OCI-LY7 (cell line): ENCODE measurements at regions not wholly inside any gene's neighbourhood (a gene's known extent, or its start where the extent isn't known, plus 50 kb on each side); places are given as distances from the start of the nearest gene placed in this dataset.

Experiments
- EZH2phosphoT487 ChIP-seq: fragments of 200-600 bp; sonication (generic); IDR thresholded peaks from 2 replicates; pipeline ENCODE4 v1.6.1; 2018; ENCODE audit warnings: low read depth, borderline replicate concordance, mild to moderate bottlenecking, mixed run types, antibody characterized with exemption, low read length, moderate library complexity, mixed read lengths
- TF ChIP-seq, protein P1 (sequence below): fragments of 200-600 bp; sonication (generic); conservative IDR thresholded peaks from 2 replicates; pipeline ENCODE4 v1.5.1; 2014; ENCODE audit warnings: mild to moderate bottlenecking, antibody characterized with exemption, low read length, moderate library complexity, mixed read lengths

DNA sequence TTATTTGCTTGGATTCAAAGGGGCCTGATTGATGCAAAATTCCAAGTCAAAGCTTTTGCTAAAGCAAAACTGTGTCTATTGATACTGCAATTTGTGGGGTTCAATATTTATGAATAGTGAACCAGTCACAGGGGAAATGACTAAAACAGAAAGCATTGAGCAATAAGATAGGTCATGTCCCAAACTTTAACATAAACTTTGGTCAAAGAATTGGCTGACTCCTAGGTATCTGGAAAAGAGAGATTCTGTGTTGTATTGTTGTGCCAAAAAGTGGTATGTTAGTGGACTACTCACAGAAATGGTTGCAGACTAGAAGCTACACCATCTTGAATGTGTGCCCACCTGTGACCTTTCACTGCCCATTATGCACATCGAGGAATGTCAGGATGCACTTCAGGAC, 585.5 kb upstream of the RGMB start:
- TF ChIP-seq, protein P1, sequence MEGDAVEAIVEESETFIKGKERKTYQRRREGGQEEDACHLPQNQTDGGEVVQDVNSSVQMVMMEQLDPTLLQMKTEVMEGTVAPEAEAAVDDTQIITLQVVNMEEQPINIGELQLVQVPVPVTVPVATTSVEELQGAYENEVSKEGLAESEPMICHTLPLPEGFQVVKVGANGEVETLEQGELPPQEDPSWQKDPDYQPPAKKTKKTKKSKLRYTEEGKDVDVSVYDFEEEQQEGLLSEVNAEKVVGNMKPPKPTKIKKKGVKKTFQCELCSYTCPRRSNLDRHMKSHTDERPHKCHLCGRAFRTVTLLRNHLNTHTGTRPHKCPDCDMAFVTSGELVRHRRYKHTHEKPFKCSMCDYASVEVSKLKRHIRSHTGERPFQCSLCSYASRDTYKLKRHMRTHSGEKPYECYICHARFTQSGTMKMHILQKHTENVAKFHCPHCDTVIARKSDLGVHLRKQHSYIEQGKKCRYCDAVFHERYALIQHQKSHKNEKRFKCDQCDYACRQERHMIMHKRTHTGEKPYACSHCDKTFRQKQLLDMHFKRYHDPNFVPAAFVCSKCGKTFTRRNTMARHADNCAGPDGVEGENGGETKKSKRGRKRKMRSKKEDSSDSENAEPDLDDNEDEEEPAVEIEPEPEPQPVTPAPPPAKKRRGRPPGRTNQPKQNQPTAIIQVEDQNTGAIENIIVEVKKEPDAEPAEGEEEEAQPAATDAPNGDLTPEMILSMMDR: no peak
- no peak for TF ChIP-seq EZH2phosphoT487
